AG09309 (cell line): ENCODE measurements at regions not wholly inside any gene's neighbourhood (a gene's known extent, or its start where the extent isn't known, plus 50 kb on each side); places are given as distances from the start of the nearest gene placed in this dataset.

Experiments used
- DNase-seq: peaks from one replicate; pipeline ENCODE4 v3.0.0-alpha.2; 2010; ENCODE audit warnings: low read depth
- H3K4me3 ChIP-seq: 2 replicates; pipeline ENCODE4 v1.5.1; 2011; ENCODE audit warnings: mild to moderate bottlenecking, low read depth, low read length, moderate library complexity; ENCODE audit not compliant: control insufficient read depth
- CTCF ChIP-seq: IDR thresholded peaks from 2 replicates; pipeline ENCODE4 v1.5.1; 2011; ENCODE audit warnings: mild to moderate bottlenecking, low read depth, low read length, inconsistent platforms; ENCODE audit not compliant: insufficient read depth, control insufficient read depth; ENCODE audit errors: missing control alignments

- DNase-seq, result no peak
- no peak for TF ChIP-seq CTCF
These were observed 51.6 kb upstream of the ELOVL6 start for GRCh38 chr4:110250023-110250387.

GRCh38 chr4:110248831-110249253 lies 50.4 kb upstream of the ELOVL6 start:
- H3K4me3 ChIP-seq, result no peak overlapping the region
- DNase-seq, result no peak
- no peak for TF ChIP-seq CTCF

More at GRCh38 chr4:110250023-110250387, 51.6 kb upstream of the ELOVL6 start:
- no peak overlapping the region for H3K4me3 ChIP-seq
